Esophagus mucosa (tissue), 1 donor: ENCODE measurements at regions not wholly inside any gene's neighbourhood (a gene's known extent, or its start where the extent isn't known, plus 50 kb on each side); places are given as distances from the start of the nearest gene placed in this dataset.

ENCODE experiments used
- ATAC-seq: fragments of 200-7000 bp; cut with Tn5 transposase; one replicate; pipeline ENCODE4 v1.9.1; 2020
- donor health status: DM: yes; HTN: yes; CAD: no.

- ATAC-seq = no peak
These were observed 150.2 kb upstream of the VSTM2B start for GRCh38 chr19:29375429-29376119.

- no peak for ATAC-seq
These were observed 148.9 kb upstream of the VSTM2B start for GRCh38 chr19:29376855-29377354.

- no peak for ATAC-seq
These were observed 147.7 kb upstream of the VSTM2B start for GRCh38 chr19:29378126-29378525.

GRCh38 chr19:29378543-29379080 lies 147.2 kb upstream of the VSTM2B start:
- ATAC-seq = no peak

- no peak for ATAC-seq
These were observed 146.4 kb upstream of the VSTM2B start for GRCh38 chr19:29379257-29380021.

GRCh38 chr19:29380581-29380980 lies 145.2 kb upstream of the VSTM2B start:
- ATAC-seq = no peak

- no peak for ATAC-seq
These were observed 144.2 kb upstream of the VSTM2B start for GRCh38 chr19:29381353-29382203.

GRCh38 chr19:29383696-29384095 lies 142.1 kb upstream of the VSTM2B start:
- no peak for ATAC-seq

GRCh38 chr19:29384656-29385055 lies 141.1 kb upstream of the VSTM2B start:
- ATAC-seq = no peak

- ATAC-seq = no peak
These were observed 140.5 kb upstream of the VSTM2B start for GRCh38 chr19:29385191-29385795.

- ATAC-seq = no peak
These were observed 138.8 kb upstream of the VSTM2B start for GRCh38 chr19:29386970-29387369.

- no peak for ATAC-seq
These were observed 138.2 kb upstream of the VSTM2B start for GRCh38 chr19:29387586-29387985.

- ATAC-seq = peak; percentile 60
These were observed 136.3 kb upstream of the VSTM2B start for GRCh38 chr19:29389495-29389894.

GRCh38 chr19:29390742-29391141 lies 135.1 kb upstream of the VSTM2B start:
- no peak for ATAC-seq

- ATAC-seq = no peak
These were observed 131.8 kb upstream of the VSTM2B start for GRCh38 chr19:29393915-29394460.

- no peak for ATAC-seq
These were observed 130.6 kb upstream of the VSTM2B start for GRCh38 chr19:29395111-29395733.

- ATAC-seq = no peak
These were observed 129.9 kb upstream of the VSTM2B start for GRCh38 chr19:29395734-29396414.

GRCh38 chr19:29396925-29397324 lies 128.9 kb upstream of the VSTM2B start:
- ATAC-seq = no peak

GRCh38 chr19:29397748-29398147 lies 128.0 kb upstream of the VSTM2B start:
- peak; percentile 51 for ATAC-seq

- ATAC-seq = no peak
These were observed 126.0 kb upstream of the VSTM2B start for GRCh38 chr19:29399804-29400203.
